ENCODE measurements at regions not wholly inside any gene's neighbourhood (a gene's known extent, or its start where the extent isn't known, plus 50 kb on each side); places are given as distances from the start of the nearest gene placed in this dataset.

DNA sequence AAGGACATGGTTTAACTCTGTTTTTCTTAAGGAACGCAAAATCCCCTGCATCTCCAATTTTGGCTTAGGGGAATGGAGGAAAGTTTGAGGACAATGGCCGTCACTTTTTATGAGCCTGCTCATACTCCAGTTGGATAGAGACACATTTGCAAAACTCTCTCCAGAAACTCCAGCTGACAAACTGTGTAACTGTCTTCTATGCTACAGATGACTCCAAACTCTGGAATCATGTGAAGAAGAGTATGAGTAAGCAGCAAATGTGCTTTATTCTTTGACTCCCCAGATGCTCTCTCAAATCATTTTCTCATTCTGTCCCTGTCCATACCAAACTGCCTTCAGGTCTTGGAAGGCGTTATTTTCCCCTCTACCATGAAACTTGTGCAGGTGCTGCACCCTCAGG lies 226.5 kb upstream of the GPR149 start:
- TF ChIP-seq CBX2 (IDR thresholded peaks at IDR 0.05; ENCODE audit: borderline replicate concordance, low read depth) (no peak), EP300 (IDR thresholded peaks at IDR 0.05) (no peak), CEBPB (IDR thresholded peaks at IDR 0.05) (no peak)

Measured in A549 (cell line).